Adipocyte (in vitro differentiated cells): ENCODE measurements at regions not wholly inside any gene's neighbourhood (a gene's known extent, or its start where the extent isn't known, plus 50 kb on each side); places are given as distances from the start of the nearest gene placed in this dataset.
"Not testable (repeated sequence)": the region's sequence is repeated elsewhere in the genome, so short reads cannot be mapped to it uniquely, and the experiment has no call there.

Experiments used
- DNase-seq: peaks from one replicate; pipeline ENCODE4 v3.0.0-alpha.2; 2015; ENCODE audit warnings: low read depth
- H3K27me3 ChIP-seq: replicated peaks from 2 replicates; pipeline ENCODE4 v1.7.0; 2013; ENCODE audit warnings: mild to moderate bottlenecking, low read length, moderate library complexity; ENCODE audit not compliant: control insufficient read depth, insufficient read depth
- H3K36me3 ChIP-seq: 2 replicates; pipeline ENCODE4 v1.7.0; 2013; ENCODE audit warnings: low read length, mild to moderate bottlenecking, moderate library complexity; ENCODE audit not compliant: control insufficient read depth, insufficient read depth, severe bottlenecking
- H3K4me1 ChIP-seq: 2 replicates; pipeline ENCODE4 v1.7.0; 2013; ENCODE audit warnings: mild to moderate bottlenecking, low read length, moderate library complexity; ENCODE audit not compliant: control insufficient read depth, insufficient read depth
- H3K4me3 ChIP-seq: 2 replicates; pipeline ENCODE4 v1.7.0; 2013; ENCODE audit warnings: mild to moderate bottlenecking, low read length, moderate library complexity
- H3K9ac ChIP-seq: 2 replicates; pipeline ENCODE4 v1.7.0; 2013; ENCODE audit warnings: mild to moderate bottlenecking, low read length, moderate library complexity
- H3K9me3 ChIP-seq: 2 replicates; pipeline ENCODE4 v1.7.0; 2013; ENCODE audit warnings: mild to moderate bottlenecking, low read length, moderate library complexity; ENCODE audit not compliant: control insufficient read depth

GRCh38 chr13:40052954-40053353, 397.5 kb downstream of the COG6 start:
- H3K9me3 ChIP-seq = no peaks in the 10 kb centered on the region
- no peak overlapping the region for H3K9ac ChIP-seq
- DNase-seq = no peak
- no peak overlapping the region for H3K4me3 ChIP-seq
- H3K4me1 ChIP-seq = peaks cover 9% of the 10 kb centered on the region
- no peaks in the 10 kb centered on the region for H3K36me3 ChIP-seq
- peaks cover 16% of the 10 kb centered on the region for H3K27me3 ChIP-seq

- no peaks in the 10 kb centered on the region for H3K36me3 ChIP-seq
- DNase-seq = no peak
- no peak overlapping the region for H3K4me3 ChIP-seq
- peaks cover 11% of the 10 kb centered on the region for H3K4me1 ChIP-seq
- no peak overlapping the region for H3K9ac ChIP-seq
- no peaks in the 10 kb centered on the region for H3K9me3 ChIP-seq
- peaks cover 16% of the 10 kb centered on the region for H3K27me3 ChIP-seq
These were observed 397.9 kb downstream of the COG6 start for GRCh38 chr13:40053401-40053800.

- not testable (repeated sequence) for H3K9me3 ChIP-seq, H3K9ac ChIP-seq, H3K4me3 ChIP-seq, H3K36me3 ChIP-seq, DNase-seq
- Histone ChIP-seq H3K4me1 (peaks cover 21% of the 10 kb centered on the region), H3K27me3 (peaks cover 11% of the 10 kb centered on the region)
These were observed 399.0 kb downstream of the COG6 start for GRCh38 chr13:40054422-40054821.

GRCh38 chr13:40056898-40057619, 401.6 kb downstream of the COG6 start:
- no peak for DNase-seq
- no peaks in the 10 kb centered on the region for H3K36me3 ChIP-seq
- H3K4me1 ChIP-seq = peaks cover 47% of the 10 kb centered on the region
- no peak overlapping the region for H3K4me3 ChIP-seq
- H3K9ac ChIP-seq = no peak overlapping the region
- H3K9me3 ChIP-seq = no peaks in the 10 kb centered on the region
- peaks cover 11% of the 10 kb centered on the region for H3K27me3 ChIP-seq

- no peaks in the 10 kb centered on the region for H3K27me3 ChIP-seq
- H3K9ac ChIP-seq = peak overlapping the region; percentile 75
- no peak for DNase-seq
- peaks cover 59% of the 10 kb centered on the region for H3K4me1 ChIP-seq
- no peaks in the 10 kb centered on the region for H3K9me3 ChIP-seq
- no peak overlapping the region for H3K4me3 ChIP-seq
- no peaks in the 10 kb centered on the region for H3K36me3 ChIP-seq
These were observed 403.3 kb downstream of the COG6 start for GRCh38 chr13:40058757-40059236.

GRCh38 chr13:40059540-40060232, 404.2 kb downstream of the COG6 start:
- Histone ChIP-seq H3K4me3 (peak overlapping the region; percentile 45), H3K27me3 (no peaks in the 10 kb centered on the region), H3K9me3 (no peaks in the 10 kb centered on the region), H3K36me3 (no peaks in the 10 kb centered on the region), H3K9ac (peak overlapping the region; percentile 75), H3K4me1 (peaks cover 68% of the 10 kb centered on the region)
- no peak for DNase-seq

GRCh38 chr13:40060296-40061007, 405.0 kb downstream of the COG6 start:
- Histone ChIP-seq H3K27me3 (no peaks in the 10 kb centered on the region), H3K4me3 (no peak overlapping the region), H3K9me3 (no peaks in the 10 kb centered on the region), H3K36me3 (no peaks in the 10 kb centered on the region), H3K9ac (peak overlapping the region; percentile 75), H3K4me1 (peaks cover 74% of the 10 kb centered on the region)
- peak; percentile 1 for DNase-seq

GRCh38 chr13:40061466-40062450, 406.3 kb downstream of the COG6 start:
- no peaks in the 10 kb centered on the region for H3K9me3 ChIP-seq
- peak overlapping the region; percentile 59 for H3K9ac ChIP-seq
- H3K36me3 ChIP-seq = no peaks in the 10 kb centered on the region
- no peaks in the 10 kb centered on the region for H3K27me3 ChIP-seq
- H3K4me3 ChIP-seq = no peak overlapping the region
- peaks cover 74% of the 10 kb centered on the region for H3K4me1 ChIP-seq
- DNase-seq = no peak

GRCh38 chr13:40063278-40063698, 407.8 kb downstream of the COG6 start:
- H3K36me3 ChIP-seq = no peaks in the 10 kb centered on the region
- no peak for DNase-seq
- no peaks in the 10 kb centered on the region for H3K9me3 ChIP-seq
- H3K9ac ChIP-seq = peak overlapping the region; percentile 47
- peaks cover 65% of the 10 kb centered on the region for H3K4me1 ChIP-seq
- no peaks in the 10 kb centered on the region for H3K27me3 ChIP-seq
- H3K4me3 ChIP-seq = no peak overlapping the region

GRCh38 chr13:40063703-40064102, 408.2 kb downstream of the COG6 start:
- DNase-seq = no peak
- Histone ChIP-seq H3K4me1 (peaks cover 60% of the 10 kb centered on the region), H3K36me3 (no peaks in the 10 kb centered on the region), H3K27me3 (no peaks in the 10 kb centered on the region), H3K9ac (peak overlapping the region; percentile 47), H3K9me3 (no peaks in the 10 kb centered on the region), H3K4me3 (no peak overlapping the region)
